ENCODE measurements at regions not wholly inside any gene's neighbourhood (a gene's known extent, or its start where the extent isn't known, plus 50 kb on each side); places are given as distances from the start of the nearest gene placed in this dataset.

DNA sequence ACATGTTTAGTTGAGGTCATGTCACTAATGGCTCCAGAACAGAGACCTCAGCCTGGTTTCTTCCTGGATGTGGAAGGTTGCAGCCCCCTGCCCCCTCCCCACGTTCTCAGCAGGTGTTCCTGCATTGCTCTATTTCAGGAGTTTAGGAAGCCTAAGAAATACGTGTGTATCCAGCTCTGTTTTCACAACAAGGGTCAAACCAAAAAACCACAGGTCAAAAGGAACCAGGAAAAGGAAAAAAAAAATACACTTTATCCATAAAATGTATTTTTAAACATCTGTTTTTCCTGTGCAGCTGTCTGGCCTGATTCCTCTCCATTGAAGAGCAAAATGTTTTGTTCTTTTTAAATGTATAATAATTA lies 107.9 kb upstream of the PLEKHG1 start:
- Histone ChIP-seq H3K4me2 (ENCODE audit: low read length) (peak overlapping the region; percentile 80), H4K20me1 (ENCODE audit: insufficient read depth) (no peaks in the 10 kb centered on the region), H3K36me3 (ENCODE audit: control insufficient read depth in 1 of 2, insufficient read depth in 2 of 2, low read length in 2 of 2) (no peaks in the 10 kb centered on the region), H3K27ac (ENCODE audit: low read depth, low read length) (0 out of 2 replicates have a peak overlapping the region, but pooled peaks have one; percentile 3), H2AFZ (ENCODE audit: low read depth, low read length, poor library complexity, severe bottlenecking) (peak overlapping the region; percentile 87), H3K9me2 (ENCODE audit: insufficient read depth) (no peaks in the 10 kb centered on the region), H3K4me3 (replicated peaks in 1 of 2; ENCODE audit: low read depth in 1 of 2, low read length in 2 of 2) (peak overlapping the region; percentile 9 to 44; a peak in 2 of 4 replicates), H3K27me3 (ENCODE audit: insufficient read depth, low read length) (no peaks in the 10 kb centered on the region), H3K79me2 (ENCODE audit: insufficient read depth, low read length) (no peaks in the 10 kb centered on the region), H3K4me1 (ENCODE audit: control insufficient read depth in 1 of 2, insufficient read depth in 2 of 2, low read length in 2 of 2) (peaks cover 24 to 39% of the 10 kb centered on the region in 2 experiments), H3K9me3 (ENCODE audit: control insufficient read depth in 1 of 2, insufficient read depth in 1 of 2, low read depth in 1 of 2, low read length in 2 of 2) (no peaks in the 10 kb centered on the region), H3K9ac (ENCODE audit: low read length) (peak overlapping the region; percentile 10; the same call in 1 of the 2 replicates)
- ATAC-seq (no peak), DNase-seq (ENCODE audit: low read depth, low spot score) (no peak)
- ChIA-PET CTCF (no interaction called here), RAD21 (ENCODE audit: low non-redundant PET in 1 of 2, low total read pairs in 2 of 2, uncharacterized antibody in 2 of 2, unreplicated experiment in 2 of 2) (interaction anchor here in 1 of 2 experiments (0.8 to 1.3 kb wide), 2 partner anchors 73 to 322 kb away, joined by 3 read pairs; no protein-coding TSS in a partner anchor), POLR2A (no interaction called here)
- intact Hi-C loops (cut with micrococcal nuclease) = no loop called here
- no TSS peak for BruUV-seq (replicated peaks)
- TF ChIP-seq FOSL1 (IDR thresholded peaks at IDR 0.05; ENCODE audit: low read depth) = no peak
- no peak for TF ChIP-seq ZNF274 (IDR thresholded peaks at IDR 0.05; ENCODE audit: low read depth, low read length)

- ChIA-PET RAD21 (ENCODE audit: low non-redundant PET in 1 of 2, low total read pairs in 2 of 2, uncharacterized antibody in 2 of 2, unreplicated experiment in 2 of 2) (no interaction called here), POLR2A (no interaction called here), CTCF (no interaction called here)
- intact Hi-C loops (cut with micrococcal nuclease) = no loop called here
- H3K9me3 ChIP-seq (ENCODE audit: control insufficient read depth in 1 of 2, insufficient read depth in 1 of 2, low read depth in 1 of 2, low read length in 2 of 2) = no peaks in the 10 kb centered on the region
- H3K27me3 ChIP-seq (ENCODE audit: insufficient read depth, low read length) = no peaks in the 10 kb centered on the region
- peak overlapping the region; percentile 16; the same call in 1 of the 2 replicates for H3K27ac ChIP-seq (ENCODE audit: low read depth, low read length)
- ATAC-seq = peak; percentile 69
- DNase-seq (ENCODE audit: low read depth, low spot score) = peak; percentile 51
- no TSS peak for BruUV-seq (replicated peaks)
- peak overlapping the region in 1 of 2 experiments; percentile 4; a peak in 1 of 4 replicates for H3K4me3 ChIP-seq (replicated peaks in 1 of 2; ENCODE audit: low read depth in 1 of 2, low read length in 2 of 2)
- H3K79me2 ChIP-seq (ENCODE audit: insufficient read depth, low read length) = no peaks in the 10 kb centered on the region
- H3K9ac ChIP-seq (ENCODE audit: low read length) = no peak overlapping the region
- peaks cover 24 to 39% of the 10 kb centered on the region in 2 experiments for H3K4me1 ChIP-seq (ENCODE audit: control insufficient read depth in 1 of 2, insufficient read depth in 2 of 2, low read length in 2 of 2)
- H4K20me1 ChIP-seq (ENCODE audit: insufficient read depth) = no peaks in the 10 kb centered on the region
- no peaks in the 10 kb centered on the region for H3K36me3 ChIP-seq (ENCODE audit: control insufficient read depth in 1 of 2, insufficient read depth in 2 of 2, low read length in 2 of 2)
- no peaks in the 10 kb centered on the region for H3K9me2 ChIP-seq (ENCODE audit: insufficient read depth)
- peak overlapping the region; percentile 75 for H2AFZ ChIP-seq (ENCODE audit: low read depth, low read length, poor library complexity, severe bottlenecking)
- H3K4me2 ChIP-seq (ENCODE audit: low read length) = peak overlapping the region; percentile 80
- TF ChIP-seq EGR1 (IDR thresholded peaks at IDR 0.05; ENCODE audit: low read depth) (no peak), ZBTB33 (IDR thresholded peaks at IDR 0.05; ENCODE audit: extremely low read depth, insufficient replicate concordance, low read length) (no peak), SP1 (IDR thresholded peaks at IDR 0.05; ENCODE audit: low read depth) (no peak), SRF (IDR thresholded peaks at IDR 0.05; ENCODE audit: low read depth) (no peak), RAD21 (IDR thresholded peaks at IDR 0.05; ENCODE audit: low read depth) (no peak), POLR2A (IDR thresholded peaks at IDR 0.05; ENCODE audit: borderline replicate concordance, extremely low read depth, insufficient read depth, insufficient read length) (no peak), SIN3A (IDR thresholded peaks at IDR 0.05; ENCODE audit: low read depth) (no peak), CBX3 (IDR thresholded peaks at IDR 0.05; ENCODE audit: low read depth) (no peak), CEBPB (IDR thresholded peaks at IDR 0.05; ENCODE audit: low read depth) (no peak), EZH2phosphoT487 (IDR thresholded peaks at IDR 0.05; ENCODE audit: borderline replicate concordance) (no peak), ZFX (IDR thresholded peaks at IDR 0.05) (no peak)
- TF ChIP-seq, protein P1, sequence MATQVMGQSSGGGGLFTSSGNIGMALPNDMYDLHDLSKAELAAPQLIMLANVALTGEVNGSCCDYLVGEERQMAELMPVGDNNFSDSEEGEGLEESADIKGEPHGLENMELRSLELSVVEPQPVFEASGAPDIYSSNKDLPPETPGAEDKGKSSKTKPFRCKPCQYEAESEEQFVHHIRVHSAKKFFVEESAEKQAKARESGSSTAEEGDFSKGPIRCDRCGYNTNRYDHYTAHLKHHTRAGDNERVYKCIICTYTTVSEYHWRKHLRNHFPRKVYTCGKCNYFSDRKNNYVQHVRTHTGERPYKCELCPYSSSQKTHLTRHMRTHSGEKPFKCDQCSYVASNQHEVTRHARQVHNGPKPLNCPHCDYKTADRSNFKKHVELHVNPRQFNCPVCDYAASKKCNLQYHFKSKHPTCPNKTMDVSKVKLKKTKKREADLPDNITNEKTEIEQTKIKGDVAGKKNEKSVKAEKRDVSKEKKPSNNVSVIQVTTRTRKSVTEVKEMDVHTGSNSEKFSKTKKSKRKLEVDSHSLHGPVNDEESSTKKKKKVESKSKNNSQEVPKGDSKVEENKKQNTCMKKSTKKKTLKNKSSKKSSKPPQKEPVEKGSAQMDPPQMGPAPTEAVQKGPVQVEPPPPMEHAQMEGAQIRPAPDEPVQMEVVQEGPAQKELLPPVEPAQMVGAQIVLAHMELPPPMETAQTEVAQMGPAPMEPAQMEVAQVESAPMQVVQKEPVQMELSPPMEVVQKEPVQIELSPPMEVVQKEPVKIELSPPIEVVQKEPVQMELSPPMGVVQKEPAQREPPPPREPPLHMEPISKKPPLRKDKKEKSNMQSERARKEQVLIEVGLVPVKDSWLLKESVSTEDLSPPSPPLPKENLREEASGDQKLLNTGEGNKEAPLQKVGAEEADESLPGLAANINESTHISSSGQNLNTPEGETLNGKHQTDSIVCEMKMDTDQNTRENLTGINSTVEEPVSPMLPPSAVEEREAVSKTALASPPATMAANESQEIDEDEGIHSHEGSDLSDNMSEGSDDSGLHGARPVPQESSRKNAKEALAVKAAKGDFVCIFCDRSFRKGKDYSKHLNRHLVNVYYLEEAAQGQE (IDR thresholded peaks at IDR 0.05; ENCODE audit: low read depth) = no peak
- TF ChIP-seq, protein P2, sequence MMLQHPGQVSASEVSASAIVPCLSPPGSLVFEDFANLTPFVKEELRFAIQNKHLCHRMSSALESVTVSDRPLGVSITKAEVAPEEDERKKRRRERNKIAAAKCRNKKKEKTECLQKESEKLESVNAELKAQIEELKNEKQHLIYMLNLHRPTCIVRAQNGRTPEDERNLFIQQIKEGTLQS (IDR thresholded peaks at IDR 0.05) = no peak
These were observed 107.2 kb upstream of the PLEKHG1 start for GRCh38 chr6:150492507-150492906.
